ENCODE measurements at regions not wholly inside any gene's neighbourhood (a gene's known extent, or its start where the extent isn't known, plus 50 kb on each side); places are given as distances from the start of the nearest gene placed in this dataset.
"Not testable (repeated sequence)": the region's sequence is repeated elsewhere in the genome, so short reads cannot be mapped to it uniquely, and the experiment has no call there.

GRCh38 chr5:104456122-104456521 is 893.5 kb upstream of the NUDT12 start:
- H3K27me3 Mint-ChIP-seq, result no peaks in the 10 kb centered on the region
- no peaks in the 10 kb centered on the region for H3K4me1 ChIP-seq (ENCODE audit: control insufficient read depth in 2 of 2, insufficient read depth in 2 of 2, low read length in 2 of 2)
- no peaks in the 10 kb centered on the region for H3K36me3 ChIP-seq (replicated peaks in 1 of 2; ENCODE audit: control extremely low read depth in 1 of 2, control insufficient read depth in 1 of 2, extremely low read depth in 1 of 2, insufficient read depth in 2 of 2, low read length in 1 of 2)
- TF ChIP-seq, protein P1, sequence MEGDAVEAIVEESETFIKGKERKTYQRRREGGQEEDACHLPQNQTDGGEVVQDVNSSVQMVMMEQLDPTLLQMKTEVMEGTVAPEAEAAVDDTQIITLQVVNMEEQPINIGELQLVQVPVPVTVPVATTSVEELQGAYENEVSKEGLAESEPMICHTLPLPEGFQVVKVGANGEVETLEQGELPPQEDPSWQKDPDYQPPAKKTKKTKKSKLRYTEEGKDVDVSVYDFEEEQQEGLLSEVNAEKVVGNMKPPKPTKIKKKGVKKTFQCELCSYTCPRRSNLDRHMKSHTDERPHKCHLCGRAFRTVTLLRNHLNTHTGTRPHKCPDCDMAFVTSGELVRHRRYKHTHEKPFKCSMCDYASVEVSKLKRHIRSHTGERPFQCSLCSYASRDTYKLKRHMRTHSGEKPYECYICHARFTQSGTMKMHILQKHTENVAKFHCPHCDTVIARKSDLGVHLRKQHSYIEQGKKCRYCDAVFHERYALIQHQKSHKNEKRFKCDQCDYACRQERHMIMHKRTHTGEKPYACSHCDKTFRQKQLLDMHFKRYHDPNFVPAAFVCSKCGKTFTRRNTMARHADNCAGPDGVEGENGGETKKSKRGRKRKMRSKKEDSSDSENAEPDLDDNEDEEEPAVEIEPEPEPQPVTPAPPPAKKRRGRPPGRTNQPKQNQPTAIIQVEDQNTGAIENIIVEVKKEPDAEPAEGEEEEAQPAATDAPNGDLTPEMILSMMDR (IDR thresholded peaks at IDR 0.05), result no peak
- no peak for TF ChIP-seq EZH2 (IDR thresholded peaks at IDR 0.05; ENCODE audit: borderline replicate concordance, insufficient read depth, low read depth, low read length, poor library complexity, severe bottlenecking)
- no peaks in the 10 kb centered on the region for H3K4me1 Mint-ChIP-seq
- peaks cover 0 to 4% (median 0%) of the 10 kb centered on the region in 3 donors for H3K9me3 ChIP-seq (ENCODE audit: control extremely low read depth in 1 of 3, control insufficient read depth in 2 of 3, insufficient read depth in 1 of 3, low read length in 2 of 3)
- H3K27ac ChIP-seq (ENCODE audit: low read length in 2 of 2), result no peak overlapping the region
- POLR2A ChIA-PET, result no interaction called here
- WGBS (ENCODE audit: insufficient coverage), result no CpG with 5 or more reads among the region's 3 CpGs
- no peak overlapping the region for H3K4me2 ChIP-seq (replicated peaks; ENCODE audit: low read depth, low read length, poor library complexity, severe bottlenecking)
- no peak overlapping the region for H2AFZ ChIP-seq (ENCODE audit: insufficient read depth, low read depth, low read length, poor library complexity, severe bottlenecking)
- no peaks in the 10 kb centered on the region for H3K79me2 ChIP-seq (ENCODE audit: control insufficient read depth, insufficient read depth, low read length)
- no peak overlapping the region for H3K4me3 Mint-ChIP-seq
- DNase-seq, result no peak
- no peak overlapping the region for H3K27ac Mint-ChIP-seq
- no peaks in the 10 kb centered on the region for H3K27me3 ChIP-seq (replicated peaks in 1 of 4; ENCODE audit: control extremely low read depth in 1 of 4, control insufficient read depth in 3 of 4, insufficient read depth in 4 of 4, low read length in 3 of 4)
- H3K9ac ChIP-seq (ENCODE audit: low read length), result no peak overlapping the region
- intact Hi-C loops (cut with micrococcal nuclease), result no loop called here
- no peaks in the 10 kb centered on the region for H4K20me1 ChIP-seq (ENCODE audit: control insufficient read depth, insufficient read depth, low read length, poor library complexity, severe bottlenecking)
- ATAC-seq (ENCODE audit: low read depth), result no peak
- no peak overlapping the region for H3K4me3 ChIP-seq (ENCODE audit: control extremely low read depth in 1 of 5, extremely low read depth in 1 of 5, insufficient read depth in 1 of 5, low read depth in 2 of 5, low read length in 4 of 5)
- no peaks in the 10 kb centered on the region for H3K9me3 Mint-ChIP-seq (ENCODE audit: insufficient read depth)
- CTCF ChIA-PET, result no interaction called here

GRCh38 chr5:104452550-104452949 is 890.0 kb upstream of the NUDT12 start:
- ATAC-seq (ENCODE audit: low read depth) (no peak), DNase-seq (no peak)
- Histone ChIP-seq H3K27me3 (replicated peaks in 1 of 4; ENCODE audit: control extremely low read depth in 1 of 4, control insufficient read depth in 3 of 4, insufficient read depth in 4 of 4, low read length in 3 of 4) (no peaks in the 10 kb centered on the region), H3K9ac (ENCODE audit: low read length) (no peak overlapping the region), H3K4me1 (ENCODE audit: control insufficient read depth in 2 of 2, insufficient read depth in 2 of 2, low read length in 2 of 2) (no peaks in the 10 kb centered on the region), H3K4me3 (ENCODE audit: control extremely low read depth in 1 of 5, extremely low read depth in 1 of 5, insufficient read depth in 1 of 5, low read depth in 2 of 5, low read length in 4 of 5) (no peak overlapping the region), H3K36me3 (replicated peaks in 1 of 2; ENCODE audit: control extremely low read depth in 1 of 2, control insufficient read depth in 1 of 2, extremely low read depth in 1 of 2, insufficient read depth in 2 of 2, low read length in 1 of 2) (no peaks in the 10 kb centered on the region), H3K27ac (ENCODE audit: low read length in 2 of 2) (no peak overlapping the region), H3K79me2 (ENCODE audit: control insufficient read depth, insufficient read depth, low read length) (no peaks in the 10 kb centered on the region), H3K9me3 (ENCODE audit: control extremely low read depth in 1 of 3, control insufficient read depth in 2 of 3, insufficient read depth in 1 of 3, low read length in 2 of 3) (no peaks in the 10 kb centered on the region), H3K4me2 (replicated peaks; ENCODE audit: low read depth, low read length, poor library complexity, severe bottlenecking) (no peak overlapping the region), H2AFZ (ENCODE audit: insufficient read depth, low read depth, low read length, poor library complexity, severe bottlenecking) (no peak overlapping the region), H4K20me1 (ENCODE audit: control insufficient read depth, insufficient read depth, low read length, poor library complexity, severe bottlenecking) (no peaks in the 10 kb centered on the region)
- no peaks in the 10 kb centered on the region for H3K9me3 Mint-ChIP-seq (ENCODE audit: insufficient read depth)
- POLR2A ChIA-PET, result no interaction called here
- CTCF ChIA-PET, result no interaction called here
- no peak for TF ChIP-seq EZH2 (IDR thresholded peaks at IDR 0.05; ENCODE audit: borderline replicate concordance, insufficient read depth, low read depth, low read length, poor library complexity, severe bottlenecking)
- TF ChIP-seq, protein P1 (IDR thresholded peaks at IDR 0.05), result no peak
- no peak overlapping the region for H3K4me3 Mint-ChIP-seq
- H3K27ac Mint-ChIP-seq, result no peak overlapping the region
- no peaks in the 10 kb centered on the region for H3K4me1 Mint-ChIP-seq
- H3K27me3 Mint-ChIP-seq, result no peaks in the 10 kb centered on the region
- intact Hi-C loops (cut with micrococcal nuclease), result no loop called here
- no CpG with 5 or more reads among the region's 1 CpG for WGBS (ENCODE audit: insufficient coverage)

DNA sequence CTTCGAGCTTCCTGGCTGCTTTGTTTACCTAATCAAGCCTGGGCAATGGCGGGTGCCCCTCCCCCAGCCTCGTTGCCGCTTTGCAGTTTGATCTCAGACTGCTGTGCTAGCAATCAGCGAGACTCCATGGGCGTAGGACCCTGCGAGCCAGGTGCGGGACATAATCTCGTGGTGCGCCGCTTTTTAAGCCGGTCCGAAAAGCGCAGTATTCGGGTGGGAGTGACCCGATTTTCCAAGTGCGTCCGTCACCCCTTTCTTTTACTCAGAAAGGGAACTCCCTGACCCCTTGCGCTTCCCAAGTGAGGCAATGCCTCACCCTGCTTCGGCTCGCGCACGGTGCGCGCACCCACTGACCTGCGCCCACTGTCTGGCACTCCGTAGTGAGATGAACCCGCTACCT is 889.3 kb upstream of the NUDT12 start:
- H3K4me2 ChIP-seq (replicated peaks; ENCODE audit: low read depth, low read length, poor library complexity, severe bottlenecking); ATAC-seq (ENCODE audit: low read depth); H3K9ac ChIP-seq (ENCODE audit: low read length); H3K27ac ChIP-seq (ENCODE audit: low read length in 2 of 2); intact Hi-C loops (cut with micrococcal nuclease); H3K9me3 Mint-ChIP-seq (ENCODE audit: insufficient read depth); H3K4me3 ChIP-seq (ENCODE audit: control extremely low read depth in 1 of 5, extremely low read depth in 1 of 5, insufficient read depth in 1 of 5, low read depth in 2 of 5, low read length in 4 of 5); H3K27me3 ChIP-seq (replicated peaks in 1 of 4; ENCODE audit: control extremely low read depth in 1 of 4, control insufficient read depth in 3 of 4, insufficient read depth in 4 of 4, low read length in 3 of 4); H3K27me3 Mint-ChIP-seq; DNase-seq; H3K27ac Mint-ChIP-seq; H3K4me1 ChIP-seq (ENCODE audit: control insufficient read depth in 2 of 2, insufficient read depth in 2 of 2, low read length in 2 of 2); CTCF ChIA-PET; H3K4me1 Mint-ChIP-seq; H4K20me1 ChIP-seq (ENCODE audit: control insufficient read depth, insufficient read depth, low read length, poor library complexity, severe bottlenecking); H3K4me3 Mint-ChIP-seq; POLR2A ChIA-PET; H3K9me3 ChIP-seq (ENCODE audit: control extremely low read depth in 1 of 3, control insufficient read depth in 2 of 3, insufficient read depth in 1 of 3, low read length in 2 of 3); H2AFZ ChIP-seq (ENCODE audit: insufficient read depth, low read depth, low read length, poor library complexity, severe bottlenecking); H3K79me2 ChIP-seq (ENCODE audit: control insufficient read depth, insufficient read depth, low read length); H3K36me3 ChIP-seq (replicated peaks in 1 of 2; ENCODE audit: control extremely low read depth in 1 of 2, control insufficient read depth in 1 of 2, extremely low read depth in 1 of 2, insufficient read depth in 2 of 2, low read length in 1 of 2): not testable (repeated sequence)
- 98% methylated on average over 24 of the region's 28 CpGs for WGBS (ENCODE audit: insufficient coverage)
